ENCODE measurements at regions not wholly inside any gene's neighbourhood (a gene's known extent, or its start where the extent isn't known, plus 50 kb on each side); places are given as distances from the start of the nearest gene placed in this dataset.

DNA sequence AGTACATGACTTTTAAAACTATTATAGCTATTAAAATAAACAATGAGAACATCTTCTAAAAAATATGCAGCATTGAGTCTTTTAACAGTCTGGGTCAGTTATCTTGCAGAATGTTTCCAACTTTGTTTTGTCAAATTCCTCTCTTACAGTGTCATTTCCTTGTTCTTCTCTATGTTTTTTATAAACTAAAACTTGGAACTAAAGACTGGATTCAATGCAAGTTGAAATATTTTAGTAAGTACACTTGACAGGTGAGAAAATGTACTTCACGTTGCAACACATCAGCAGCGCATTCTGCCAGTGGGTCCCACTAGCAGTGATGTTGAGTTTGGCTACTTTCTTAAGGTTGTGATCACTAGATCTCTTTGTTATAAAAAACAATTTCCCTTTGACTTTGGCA is 1407.6 kb upstream of the RAG2 start:
- SMC1A ChIA-PET (ENCODE audit: uncharacterized antibody, unreplicated experiment): no interaction called here
- intact Hi-C loops (cut with micrococcal nuclease; ENCODE audit: unreplicated experiment): no loop called here
- no TSS peak for BruUV-seq (replicated peaks)
- H3K4me2 ChIP-seq (ENCODE audit: control insufficient read depth, insufficient read depth): no peak overlapping the region
- H2AFZ ChIP-seq (ENCODE audit: control insufficient read depth, low read depth, low read length): no peak overlapping the region
- H3K4me1 ChIP-seq (ENCODE audit: control insufficient read depth, insufficient read depth, low read length): no peaks in the 10 kb centered on the region
- no peaks in the 10 kb centered on the region for H3K36me3 ChIP-seq (ENCODE audit: control insufficient read depth in 2 of 2, insufficient read depth in 2 of 2, low read length in 1 of 2)
- RAD21 ChIA-PET (ENCODE audit: unreplicated experiment): interaction anchor here (0.7 kb wide), 1 partner anchor 785 kb away, joined by 3 read pairs; no protein-coding TSS in a partner anchor
- H3K27me3 ChIP-seq (replicated peaks in 1 of 2; ENCODE audit: control insufficient read depth in 2 of 2, insufficient read depth in 2 of 2, low read length in 1 of 2): no peaks in the 10 kb centered on the region
- TF ChIP-seq, protein P1, sequence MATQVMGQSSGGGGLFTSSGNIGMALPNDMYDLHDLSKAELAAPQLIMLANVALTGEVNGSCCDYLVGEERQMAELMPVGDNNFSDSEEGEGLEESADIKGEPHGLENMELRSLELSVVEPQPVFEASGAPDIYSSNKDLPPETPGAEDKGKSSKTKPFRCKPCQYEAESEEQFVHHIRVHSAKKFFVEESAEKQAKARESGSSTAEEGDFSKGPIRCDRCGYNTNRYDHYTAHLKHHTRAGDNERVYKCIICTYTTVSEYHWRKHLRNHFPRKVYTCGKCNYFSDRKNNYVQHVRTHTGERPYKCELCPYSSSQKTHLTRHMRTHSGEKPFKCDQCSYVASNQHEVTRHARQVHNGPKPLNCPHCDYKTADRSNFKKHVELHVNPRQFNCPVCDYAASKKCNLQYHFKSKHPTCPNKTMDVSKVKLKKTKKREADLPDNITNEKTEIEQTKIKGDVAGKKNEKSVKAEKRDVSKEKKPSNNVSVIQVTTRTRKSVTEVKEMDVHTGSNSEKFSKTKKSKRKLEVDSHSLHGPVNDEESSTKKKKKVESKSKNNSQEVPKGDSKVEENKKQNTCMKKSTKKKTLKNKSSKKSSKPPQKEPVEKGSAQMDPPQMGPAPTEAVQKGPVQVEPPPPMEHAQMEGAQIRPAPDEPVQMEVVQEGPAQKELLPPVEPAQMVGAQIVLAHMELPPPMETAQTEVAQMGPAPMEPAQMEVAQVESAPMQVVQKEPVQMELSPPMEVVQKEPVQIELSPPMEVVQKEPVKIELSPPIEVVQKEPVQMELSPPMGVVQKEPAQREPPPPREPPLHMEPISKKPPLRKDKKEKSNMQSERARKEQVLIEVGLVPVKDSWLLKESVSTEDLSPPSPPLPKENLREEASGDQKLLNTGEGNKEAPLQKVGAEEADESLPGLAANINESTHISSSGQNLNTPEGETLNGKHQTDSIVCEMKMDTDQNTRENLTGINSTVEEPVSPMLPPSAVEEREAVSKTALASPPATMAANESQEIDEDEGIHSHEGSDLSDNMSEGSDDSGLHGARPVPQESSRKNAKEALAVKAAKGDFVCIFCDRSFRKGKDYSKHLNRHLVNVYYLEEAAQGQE (IDR thresholded peaks at IDR 0.05; ENCODE audit: low read depth, low read length): no peak
- TF ChIP-seq SUZ12 (IDR thresholded peaks at IDR 0.05; ENCODE audit: unreplicated experiment) (no peak), ATF3 (IDR thresholded peaks at IDR 0.05; ENCODE audit: borderline replicate concordance, extremely low read depth, low read depth, low read length) (no peak), HDGF (IDR thresholded peaks at IDR 0.05) (no peak), FOS (IDR thresholded peaks at IDR 0.05; ENCODE audit: borderline replicate concordance, extremely low read depth, insufficient read length) (no peak), PRDM15 (CRISPR knock-in tag; IDR thresholded peaks at IDR 0.05) (no peak)
- POLR2A ChIA-PET: interaction anchor here (0.7 kb wide), 1 partner anchor 156 kb away, joined by 3 read pairs; no protein-coding TSS in a partner anchor
- DNase-seq (ENCODE audit: low read depth, low spot score) (no peak), FAIRE-seq (no peak), ATAC-seq (no peak)
- in situ Hi-C loops (cut with MboI): no loop called here
- H4K20me1 ChIP-seq (ENCODE audit: control insufficient read depth, insufficient read depth): no peaks in the 10 kb centered on the region
- no peak overlapping the region for H3K4me3 ChIP-seq
- H3K79me2 ChIP-seq (ENCODE audit: control insufficient read depth, insufficient read depth, low read length): no peaks in the 10 kb centered on the region
- H3K9me3 ChIP-seq (replicated peaks; ENCODE audit: control insufficient read depth, insufficient read depth, low read length): no peaks in the 10 kb centered on the region
- CTCF ChIA-PET: no interaction called here
- WGBS (ENCODE audit: insufficient coverage, insufficient replicate concordance, low lambda C conversion rate, missing lambda C conversion rate): 88% methylated on average over 2 of the region's 2 CpGs
- H3K9ac ChIP-seq (ENCODE audit: control insufficient read depth, insufficient read depth, low read length): no peak overlapping the region
- H3K27ac ChIP-seq (ENCODE audit: control insufficient read depth, insufficient read depth): no peak overlapping the region

Measured in GM12878 (cell line).